AG09309 (cell line): ENCODE measurements at regions not wholly inside any gene's neighbourhood (a gene's known extent, or its start where the extent isn't known, plus 50 kb on each side); places are given as distances from the start of the nearest gene placed in this dataset.
"Not testable (repeated sequence)": the region's sequence is repeated elsewhere in the genome, so short reads cannot be mapped to it uniquely, and the experiment has no call there.

Source experiments
- DNase-seq: peaks from one replicate; pipeline ENCODE4 v3.0.0-alpha.2; 2010; ENCODE audit warnings: low read depth
- H3K4me3 ChIP-seq: 2 replicates; pipeline ENCODE4 v1.5.1; 2011; ENCODE audit warnings: mild to moderate bottlenecking, low read depth, low read length, moderate library complexity; ENCODE audit not compliant: control insufficient read depth
- CTCF ChIP-seq: IDR thresholded peaks from 2 replicates; pipeline ENCODE4 v1.5.1; 2011; ENCODE audit warnings: mild to moderate bottlenecking, low read depth, low read length, inconsistent platforms; ENCODE audit not compliant: insufficient read depth, control insufficient read depth; ENCODE audit errors: missing control alignments

- not testable (repeated sequence) for DNase-seq, H3K4me3 ChIP-seq
- peak; percentile 44 for TF ChIP-seq CTCF
Observed at GRCh38 chr11:67799808-67800207, 125.4 kb upstream of the ALDH3B2 start.

GRCh38 chr11:67797726-67798521 lies 123.5 kb upstream of the ALDH3B2 start:
- not testable (repeated sequence) for H3K4me3 ChIP-seq, DNase-seq

- TF ChIP-seq CTCF, result no peak
- DNase-seq, result no peak
- no peak overlapping the region for H3K4me3 ChIP-seq
Observed at GRCh38 chr11:67795746-67796145, 121.3 kb upstream of the ALDH3B2 start.

- DNase-seq, H3K4me3 ChIP-seq: not testable (repeated sequence)
Observed at GRCh38 chr11:67793750-67794149, 119.3 kb upstream of the ALDH3B2 start.

- H3K4me3 ChIP-seq, DNase-seq: not testable (repeated sequence)
- TF ChIP-seq CTCF, result peak; percentile 54
Observed at GRCh38 chr11:67792273-67792990, 118.0 kb upstream of the ALDH3B2 start.

- H3K4me3 ChIP-seq, DNase-seq: not testable (repeated sequence)
Observed at GRCh38 chr11:67791598-67792170, 117.3 kb upstream of the ALDH3B2 start.

GRCh38 chr11:67788341-67788695 lies 113.9 kb upstream of the ALDH3B2 start:
- not testable (repeated sequence) for H3K4me3 ChIP-seq, DNase-seq

GRCh38 chr11:67787681-67788340 lies 113.4 kb upstream of the ALDH3B2 start:
- not testable (repeated sequence) for DNase-seq, H3K4me3 ChIP-seq

GRCh38 chr11:67781967-67782366 lies 107.5 kb upstream of the ALDH3B2 start:
- not testable (repeated sequence) for DNase-seq, H3K4me3 ChIP-seq

- not testable (repeated sequence) for DNase-seq, H3K4me3 ChIP-seq
Observed at GRCh38 chr11:67781506-67781905, 107.1 kb upstream of the ALDH3B2 start.
